WI38 (cell line): ENCODE measurements at regions not wholly inside any gene's neighbourhood (a gene's known extent, or its start where the extent isn't known, plus 50 kb on each side); places are given as distances from the start of the nearest gene placed in this dataset.

Experiments used
- H3K4me3 ChIP-seq: 2 replicates; pipeline ENCODE4 v1.5.1; 2011; ENCODE audit warnings: low read depth, mild to moderate bottlenecking, control low read depth, low read length
- TF ChIP-seq, protein P1 (sequence below): IDR thresholded peaks from 2 replicates; pipeline ENCODE4 v1.5.1; 2012; ENCODE audit warnings: low read depth, mild to moderate bottlenecking, control low read depth, low read length

DNA sequence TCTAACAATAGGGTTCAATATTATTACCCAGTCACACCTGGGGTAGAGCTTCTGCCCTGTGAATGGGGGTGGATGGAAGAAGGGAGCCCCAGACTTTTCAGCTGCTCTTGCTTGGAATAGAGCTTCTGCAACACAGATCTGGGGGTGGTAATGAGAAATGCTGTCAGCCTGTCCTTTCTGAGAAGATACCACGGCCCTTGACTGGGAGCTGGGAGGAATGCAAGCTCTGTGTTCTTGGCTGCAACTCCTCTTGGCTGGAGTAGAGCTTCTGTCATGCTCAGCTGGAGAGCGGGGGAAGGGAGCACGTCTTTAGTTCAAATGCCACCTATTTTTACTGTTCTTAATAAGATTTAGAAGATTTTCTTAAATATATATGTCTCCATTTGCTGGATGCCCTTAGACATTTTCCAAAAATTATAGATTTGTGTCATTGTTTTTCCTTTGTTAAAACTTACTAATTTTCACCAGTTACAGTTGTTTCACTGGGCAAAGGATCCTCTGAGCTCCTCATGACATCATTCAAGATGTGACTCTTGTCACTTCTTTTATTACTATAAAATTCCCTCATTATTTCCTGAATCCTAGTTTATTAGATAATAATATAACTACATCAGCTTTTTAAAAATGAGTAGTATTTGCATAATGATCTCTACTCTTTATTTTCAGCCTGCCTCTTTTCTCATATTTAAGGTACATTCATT lies 180.0 kb upstream of the TGFBR2 start:
- TF ChIP-seq, protein P1, sequence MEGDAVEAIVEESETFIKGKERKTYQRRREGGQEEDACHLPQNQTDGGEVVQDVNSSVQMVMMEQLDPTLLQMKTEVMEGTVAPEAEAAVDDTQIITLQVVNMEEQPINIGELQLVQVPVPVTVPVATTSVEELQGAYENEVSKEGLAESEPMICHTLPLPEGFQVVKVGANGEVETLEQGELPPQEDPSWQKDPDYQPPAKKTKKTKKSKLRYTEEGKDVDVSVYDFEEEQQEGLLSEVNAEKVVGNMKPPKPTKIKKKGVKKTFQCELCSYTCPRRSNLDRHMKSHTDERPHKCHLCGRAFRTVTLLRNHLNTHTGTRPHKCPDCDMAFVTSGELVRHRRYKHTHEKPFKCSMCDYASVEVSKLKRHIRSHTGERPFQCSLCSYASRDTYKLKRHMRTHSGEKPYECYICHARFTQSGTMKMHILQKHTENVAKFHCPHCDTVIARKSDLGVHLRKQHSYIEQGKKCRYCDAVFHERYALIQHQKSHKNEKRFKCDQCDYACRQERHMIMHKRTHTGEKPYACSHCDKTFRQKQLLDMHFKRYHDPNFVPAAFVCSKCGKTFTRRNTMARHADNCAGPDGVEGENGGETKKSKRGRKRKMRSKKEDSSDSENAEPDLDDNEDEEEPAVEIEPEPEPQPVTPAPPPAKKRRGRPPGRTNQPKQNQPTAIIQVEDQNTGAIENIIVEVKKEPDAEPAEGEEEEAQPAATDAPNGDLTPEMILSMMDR = no peak
- no peak overlapping the region for H3K4me3 ChIP-seq

DNA sequence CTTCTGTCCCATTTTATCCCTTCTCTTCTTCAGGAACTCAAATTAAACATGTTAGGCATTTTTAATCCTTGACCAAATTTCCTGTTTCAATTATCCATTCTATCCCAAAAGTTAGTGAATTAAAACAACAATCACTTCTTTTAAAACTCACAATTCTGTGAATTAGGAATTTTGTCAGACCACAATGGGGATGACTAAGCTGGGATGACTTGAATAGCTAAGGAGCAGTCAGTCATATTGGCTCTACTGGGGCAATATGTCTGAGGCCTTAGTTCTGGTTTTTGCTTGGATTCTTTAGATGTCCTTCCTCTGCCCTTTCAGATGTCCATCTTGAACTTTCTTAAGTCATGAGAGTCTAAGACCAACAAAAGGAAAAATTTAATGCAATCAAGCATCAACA lies 178.2 kb upstream of the TGFBR2 start:
- TF ChIP-seq, protein P1 = no peak
- no peak overlapping the region for H3K4me3 ChIP-seq

DNA sequence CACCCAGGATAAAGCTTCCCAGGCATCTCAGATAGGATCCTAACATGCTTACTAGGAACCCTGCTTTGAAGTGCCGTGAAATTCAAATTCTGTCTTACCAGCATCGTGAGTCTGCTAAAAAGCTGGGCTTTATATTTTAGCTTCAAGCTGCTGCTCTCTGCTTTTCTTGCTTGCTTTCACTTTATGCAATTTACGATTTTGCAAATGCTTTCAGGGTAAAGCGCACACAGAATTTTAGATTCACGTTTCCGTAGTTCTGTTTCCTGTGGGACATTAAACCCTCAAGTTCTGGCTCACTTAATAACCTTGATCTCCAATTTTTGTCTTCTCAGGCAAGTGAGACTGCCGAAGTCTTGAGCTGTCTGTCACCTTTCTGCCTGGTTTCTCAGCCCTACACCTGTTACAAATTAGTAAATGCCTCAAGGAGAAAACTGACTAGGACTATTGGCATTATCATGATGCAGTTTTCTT lies 170.5 kb upstream of the TGFBR2 start:
- H3K4me3 ChIP-seq = no peak overlapping the region

DNA sequence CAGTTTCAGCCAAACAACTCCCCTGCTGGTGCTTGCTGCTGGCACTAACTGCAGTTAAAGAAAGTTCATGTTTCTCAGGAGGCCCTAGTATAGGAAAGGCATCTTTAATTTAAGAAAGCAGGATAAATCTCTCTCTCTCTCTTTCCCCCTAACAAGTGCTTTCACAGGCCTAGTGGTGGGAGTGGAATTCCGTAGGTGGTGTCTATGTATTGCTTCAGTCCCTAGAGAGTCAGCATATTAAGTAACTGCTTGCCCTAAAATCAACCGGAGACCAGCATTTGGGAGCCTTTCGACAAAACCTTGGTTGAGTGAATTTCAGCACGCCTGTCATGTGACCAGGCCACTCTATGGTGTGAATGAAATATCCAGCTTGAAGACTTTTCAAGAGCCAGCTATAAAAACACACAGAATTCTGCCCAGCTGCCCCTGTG lies 169.2 kb upstream of the TGFBR2 start:
- TF ChIP-seq, protein P1 = no peak
- no peak overlapping the region for H3K4me3 ChIP-seq

More for the DNA sequence above, 170.5 kb upstream of the TGFBR2 start:
- TF ChIP-seq, protein P1 = no peak

DNA sequence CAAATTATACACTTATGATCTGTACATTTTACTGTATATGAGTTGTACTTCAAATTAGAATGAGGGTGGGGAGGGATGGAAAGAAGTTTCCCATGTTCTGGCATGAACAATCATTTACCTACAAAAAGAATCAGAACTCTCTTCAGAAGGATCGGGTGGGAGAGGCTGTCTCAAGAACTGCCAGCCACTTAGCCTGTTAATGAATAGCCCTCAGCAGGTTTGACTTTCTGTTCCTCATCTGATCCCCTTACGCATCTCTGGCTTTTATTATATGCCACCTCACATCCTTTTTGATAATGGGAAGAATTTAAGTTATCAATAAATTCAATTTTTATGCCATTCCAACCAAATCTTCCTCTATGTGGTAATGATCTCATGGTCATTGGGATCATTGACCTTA lies 168.3 kb upstream of the TGFBR2 start:
- TF ChIP-seq, protein P1 = no peak
- H3K4me3 ChIP-seq = no peak overlapping the region

DNA sequence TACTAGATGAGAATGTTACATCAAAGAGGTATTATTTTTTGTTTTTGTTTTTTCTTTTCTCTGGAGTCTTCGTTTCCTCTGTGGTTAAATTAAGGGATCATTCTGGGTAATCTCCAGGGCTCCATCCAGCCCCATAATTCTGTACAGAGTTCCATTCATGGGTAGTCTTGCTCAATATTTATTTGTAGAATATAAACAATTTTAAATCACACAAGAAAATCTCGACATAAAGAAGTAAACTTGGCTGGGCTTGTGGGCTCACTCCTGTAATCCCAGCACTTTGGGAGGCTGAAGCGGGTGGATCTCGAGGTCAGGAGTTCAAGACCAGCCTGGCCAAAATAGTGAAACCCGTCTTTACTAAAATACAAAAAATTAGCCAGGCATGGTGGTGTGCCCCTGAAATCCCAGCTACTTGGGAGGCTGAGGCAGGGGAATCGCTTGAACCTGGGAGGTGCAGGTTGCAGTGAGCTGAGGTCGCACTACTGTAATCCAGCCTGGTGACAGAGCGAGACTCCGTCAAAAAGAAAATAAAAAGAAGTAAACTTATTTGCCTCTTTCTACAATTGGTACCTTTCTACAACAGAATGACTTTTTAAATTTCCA lies 166.8 kb upstream of the TGFBR2 start:
- TF ChIP-seq, protein P1 = no peak
- no peak overlapping the region for H3K4me3 ChIP-seq

DNA sequence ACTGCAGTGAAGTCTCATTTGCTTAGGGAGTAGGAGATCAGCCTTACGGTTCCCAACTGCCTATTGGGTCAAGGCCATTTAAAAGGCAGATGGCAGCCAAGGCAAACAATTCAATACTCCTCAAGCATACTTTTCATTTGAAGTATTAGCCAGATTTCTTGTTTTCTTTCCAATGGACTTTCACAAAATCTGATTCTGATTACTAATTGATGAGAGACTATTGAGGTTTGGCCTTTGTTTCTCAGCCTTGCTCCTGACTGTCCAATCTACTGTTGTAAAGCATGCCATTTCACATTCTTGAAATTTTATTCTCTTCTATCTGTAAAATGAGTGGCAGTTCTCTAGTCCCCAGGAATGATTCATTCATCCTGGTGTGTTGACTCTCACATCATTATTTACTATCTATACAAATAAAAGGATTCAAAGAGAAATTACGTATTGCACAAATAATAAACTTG lies 166.2 kb upstream of the TGFBR2 start:
- TF ChIP-seq, protein P1 = no peak
- H3K4me3 ChIP-seq = no peak overlapping the region
